Vagina (tissue), 2 donors: ENCODE measurements at regions not wholly inside any gene's neighbourhood (a gene's known extent, or its start where the extent isn't known, plus 50 kb on each side); places are given as distances from the start of the nearest gene placed in this dataset.

Experiments
- DNase-seq, 2 donors: peaks; one replicate each; pipeline ENCODE4 v3.0.0-alpha.2; 2017; ENCODE audit errors: extremely low spot score in 2 of 2
- H3K27ac ChIP-seq: fragments of 200-600 bp; sonication (generic); one replicate; pipeline ENCODE4 v1.5.1; 2019
- H3K27me3 ChIP-seq: fragments of 200-600 bp; sonication (generic); one replicate; pipeline ENCODE4 v1.5.1; 2019
- H3K36me3 ChIP-seq, 2 donors: fragments of 200-600 bp; sonication (generic); one replicate each; pipeline ENCODE4 v1.5.1; 2017 to 2019
- H3K4me1 ChIP-seq: fragments of 200-600 bp; sonication (generic); one replicate; pipeline ENCODE4 v1.5.1; 2019
- H3K4me3 ChIP-seq, 2 donors: fragments of 200-600 bp; sonication (generic); 1 replicate in 1 of 2; 2 replicates in 1 of 2; pipeline ENCODE4 v1.5.1; 2016 to 2019
- H3K9me3 ChIP-seq: fragments of 200-600 bp; sonication (generic); one replicate; pipeline ENCODE4 v1.5.1; 2019
- CTCF ChIP-seq, 3 experiments: fragments of 450-650 bp in 2 of 3; fragments of 200-600 bp in 1 of 3; sonication (generic) in 1 of 3; IDR thresholded peaks; one replicate each; pipeline ENCODE4 v1.5.1; 2017 to 2019; ENCODE audit warnings: antibody characterized with exemption in 3 of 3, mild to moderate bottlenecking in 2 of 3, moderate library complexity in 2 of 3
- POLR2A ChIP-seq, 2 donors: fragments of 450-650 bp; IDR thresholded peaks; one replicate each; pipeline ENCODE4 v1.6.1; 2017; ENCODE audit warnings: antibody characterized with exemption in 2 of 2, mild to moderate bottlenecking in 2 of 2, moderate library complexity in 2 of 2
- POLR2AphosphoS5 ChIP-seq, 2 donors: sonication (generic); formaldehyde crosslinking; IDR thresholded peaks; one replicate each; pipeline ENCODE4 v1.9.0; 2017; ENCODE audit warnings: antibody characterized with exemption in 2 of 2, mild to moderate bottlenecking in 2 of 2, low read depth in 1 of 2; ENCODE audit not compliant: insufficient read depth in 1 of 2
- intact Hi-C: fragments of 100-400 bp; cut with DNase I; formaldehyde crosslinking; loops from one replicate; pipeline ENCODE4 v1.15.1; 2023

- DNase-seq: no peak
- intact Hi-C loops: no loop called here
- no peaks in the 10 kb centered on the region for H3K27me3 ChIP-seq
- H3K4me3 ChIP-seq: no peak overlapping the region
- H3K9me3 ChIP-seq: no peaks in the 10 kb centered on the region
- H3K27ac ChIP-seq: no peak overlapping the region
- TF ChIP-seq POLR2AphosphoS5 (IDR thresholded peaks at IDR 0.05; ENCODE audit: insufficient read depth in 1 of 2, low read depth in 1 of 2) (no peak), CTCF (IDR thresholded peaks at IDR 0.05) (no peak), POLR2A (IDR thresholded peaks at IDR 0.05) (no peak)
- H3K36me3 ChIP-seq: no peaks in the 10 kb centered on the region
- no peaks in the 10 kb centered on the region for H3K4me1 ChIP-seq
Observed at GRCh38 chr1:79373481-79374125, 367.1 kb upstream of the ADGRL4 start.

- DNase-seq: no peak
- intact Hi-C loops: no loop called here
- no peak overlapping the region for H3K27ac ChIP-seq
- no peaks in the 10 kb centered on the region for H3K4me1 ChIP-seq
- TF ChIP-seq POLR2A (IDR thresholded peaks at IDR 0.05) (no peak), POLR2AphosphoS5 (IDR thresholded peaks at IDR 0.05; ENCODE audit: insufficient read depth in 1 of 2, low read depth in 1 of 2) (no peak), CTCF (IDR thresholded peaks at IDR 0.05) (no peak)
- no peaks in the 10 kb centered on the region for H3K27me3 ChIP-seq
- no peaks in the 10 kb centered on the region for H3K9me3 ChIP-seq
- H3K4me3 ChIP-seq: no peak overlapping the region
- H3K36me3 ChIP-seq: no peaks in the 10 kb centered on the region
Observed at GRCh38 chr1:79371802-79372201, 365.3 kb upstream of the ADGRL4 start.

GRCh38 chr1:79369091-79369490 is 362.6 kb upstream of the ADGRL4 start:
- DNase-seq: no peak
- Histone ChIP-seq H3K27ac (no peak overlapping the region), H3K9me3 (no peaks in the 10 kb centered on the region), H3K4me3 (no peak overlapping the region), H3K27me3 (no peaks in the 10 kb centered on the region), H3K4me1 (no peaks in the 10 kb centered on the region), H3K36me3 (no peaks in the 10 kb centered on the region)
- TF ChIP-seq CTCF (IDR thresholded peaks at IDR 0.05): no peak
- TF ChIP-seq POLR2AphosphoS5 (IDR thresholded peaks at IDR 0.05; ENCODE audit: insufficient read depth in 1 of 2, low read depth in 1 of 2): no peak
- no peak for TF ChIP-seq POLR2A (IDR thresholded peaks at IDR 0.05)
- intact Hi-C loops: no loop called here

GRCh38 chr1:79364896-79365295 is 358.4 kb upstream of the ADGRL4 start:
- TF ChIP-seq POLR2AphosphoS5 (IDR thresholded peaks at IDR 0.05; ENCODE audit: insufficient read depth in 1 of 2, low read depth in 1 of 2): no peak
- no peak for TF ChIP-seq POLR2A (IDR thresholded peaks at IDR 0.05)
- TF ChIP-seq CTCF (IDR thresholded peaks at IDR 0.05): no peak
- DNase-seq: no peak
- no peak overlapping the region for H3K4me3 ChIP-seq
- no peak overlapping the region for H3K27ac ChIP-seq
- intact Hi-C loops: no loop called here
- H3K27me3 ChIP-seq: no peaks in the 10 kb centered on the region
- no peaks in the 10 kb centered on the region for H3K4me1 ChIP-seq
- no peaks in the 10 kb centered on the region for H3K36me3 ChIP-seq
- no peaks in the 10 kb centered on the region for H3K9me3 ChIP-seq

GRCh38 chr1:79363430-79363829 is 356.9 kb upstream of the ADGRL4 start:
- Histone ChIP-seq H3K36me3 (no peaks in the 10 kb centered on the region), H3K4me3 (no peak overlapping the region), H3K9me3 (no peaks in the 10 kb centered on the region), H3K27me3 (no peaks in the 10 kb centered on the region), H3K27ac (no peak overlapping the region), H3K4me1 (no peaks in the 10 kb centered on the region)
- intact Hi-C loops: no loop called here
- DNase-seq: no peak
- TF ChIP-seq POLR2AphosphoS5 (IDR thresholded peaks at IDR 0.05; ENCODE audit: insufficient read depth in 1 of 2, low read depth in 1 of 2) (no peak), CTCF (IDR thresholded peaks at IDR 0.05) (no peak), POLR2A (IDR thresholded peaks at IDR 0.05) (no peak)
